ENCODE measurements at regions not wholly inside any gene's neighbourhood (a gene's known extent, or its start where the extent isn't known, plus 50 kb on each side); places are given as distances from the start of the nearest gene placed in this dataset.

GRCh38 chr11:119853581-119854360 lies 124.8 kb upstream of the NECTIN1 start:
- ATAC-seq, result no peak
- no peaks in the 10 kb centered on the region for H3K4me1 Mint-ChIP-seq
- CTCF ChIA-PET, result interaction anchor here (0.7 kb wide), 1 partner anchor 212 kb away, joined by 3 read pairs; no protein-coding TSS in a partner anchor

DNA sequence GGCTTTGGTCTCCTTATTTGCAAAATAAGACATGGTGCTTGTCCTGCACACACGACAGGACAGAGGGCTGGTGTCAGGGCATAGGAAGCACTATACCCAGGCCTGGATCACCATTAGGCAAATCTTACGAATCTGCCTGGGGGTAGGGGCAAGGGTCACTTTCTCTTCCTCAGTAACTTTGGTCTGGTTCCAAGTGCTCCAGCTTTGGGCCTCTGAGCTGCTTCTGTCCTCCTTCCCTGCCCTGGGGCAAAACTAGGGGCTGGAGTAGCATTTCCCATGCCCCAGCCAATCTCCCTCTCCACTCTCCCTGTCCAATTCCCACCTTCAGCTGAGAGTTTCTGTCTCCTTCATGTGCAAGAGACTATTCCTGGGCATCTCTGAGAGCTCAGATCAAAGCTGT lies 123.7 kb upstream of the NECTIN1 start:
- CTCF ChIA-PET, result no interaction called here

More at GRCh38 chr11:119853581-119854360, 124.8 kb upstream of the NECTIN1 start:
- DNase-seq, result no peak
- H3K4me3 Mint-ChIP-seq, result no peak overlapping the region
- H3K27ac Mint-ChIP-seq, result no peak overlapping the region
- peaks cover 14% of the 10 kb centered on the region for H3K27me3 Mint-ChIP-seq
- no peaks in the 10 kb centered on the region for H3K36me3 Mint-ChIP-seq
- no peaks in the 10 kb centered on the region for H3K9me3 Mint-ChIP-seq (ENCODE audit: low read depth)

DNA sequence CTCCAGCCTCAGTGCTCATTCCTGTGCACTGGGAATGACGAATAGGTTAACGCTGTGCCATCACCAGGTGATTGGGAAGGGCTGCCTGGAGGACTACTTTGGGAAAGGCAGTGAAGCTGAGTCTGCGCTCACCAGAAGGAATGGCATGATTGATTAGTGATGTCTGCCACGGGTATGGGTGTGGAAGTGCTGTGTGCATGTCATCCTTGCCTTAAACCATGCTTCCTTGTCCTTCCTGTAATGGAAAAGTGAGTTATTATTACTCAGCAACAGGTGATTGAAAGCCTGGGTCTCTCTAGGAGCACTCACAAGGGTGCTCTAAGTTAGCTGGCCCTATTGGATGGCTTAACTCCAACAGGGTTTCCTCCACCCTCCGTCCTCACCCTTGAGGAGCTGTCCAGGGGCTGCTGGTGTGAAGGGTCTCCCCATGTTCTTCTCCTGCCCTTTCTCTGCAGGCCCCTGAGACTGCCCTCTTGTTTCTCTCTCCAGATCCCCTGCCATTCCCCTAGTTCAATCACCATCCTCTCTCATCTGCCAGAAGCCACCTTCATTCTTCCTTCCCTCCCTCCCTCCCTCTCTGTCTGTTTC lies 121.9 kb upstream of the NECTIN1 start:
- Mint-ChIP-seq H3K4me3 (no peak overlapping the region), H3K27ac (no peak overlapping the region), H3K27me3 (peaks cover 2% of the 10 kb centered on the region), H3K36me3 (no peaks in the 10 kb centered on the region), H3K9me3 (ENCODE audit: low read depth) (no peaks in the 10 kb centered on the region), H3K4me1 (no peaks in the 10 kb centered on the region)
- ATAC-seq (no peak), DNase-seq (no peak)
- CTCF ChIA-PET, result interaction anchor here (1.0 kb wide), 1 partner anchor 121 kb away, joined by 3 read pairs; no protein-coding TSS in a partner anchor

More for the DNA sequence above, 123.7 kb upstream of the NECTIN1 start:
- Mint-ChIP-seq H3K4me3 (no peak overlapping the region), H3K27me3 (peaks cover 6% of the 10 kb centered on the region), H3K36me3 (no peaks in the 10 kb centered on the region), H3K9me3 (ENCODE audit: low read depth) (no peaks in the 10 kb centered on the region), H3K4me1 (no peaks in the 10 kb centered on the region), H3K27ac (no peak overlapping the region)
- DNase-seq (no peak), ATAC-seq (no peak)

GRCh38 chr11:119849872-119850271 lies 120.9 kb upstream of the NECTIN1 start:
- Mint-ChIP-seq H3K27ac (no peak overlapping the region), H3K36me3 (no peaks in the 10 kb centered on the region), H3K9me3 (ENCODE audit: low read depth) (no peaks in the 10 kb centered on the region), H3K27me3 (peaks cover 2% of the 10 kb centered on the region), H3K4me1 (no peaks in the 10 kb centered on the region), H3K4me3 (no peak overlapping the region)
- no peak for ATAC-seq
- CTCF ChIA-PET, result no interaction called here
- DNase-seq, result no peak

GRCh38 chr11:119847853-119848252 lies 118.9 kb upstream of the NECTIN1 start:
- ATAC-seq, result no peak
- no peak overlapping the region for H3K4me3 Mint-ChIP-seq
- no peaks in the 10 kb centered on the region for H3K9me3 Mint-ChIP-seq (ENCODE audit: low read depth)
- no peak overlapping the region for H3K27ac Mint-ChIP-seq
- CTCF ChIA-PET, result no interaction called here
- no peak for DNase-seq
- peaks cover 2% of the 10 kb centered on the region for H3K27me3 Mint-ChIP-seq
- no peaks in the 10 kb centered on the region for H3K4me1 Mint-ChIP-seq
- H3K36me3 Mint-ChIP-seq, result no peaks in the 10 kb centered on the region

GRCh38 chr11:119846374-119846773 lies 117.4 kb upstream of the NECTIN1 start:
- Mint-ChIP-seq H3K9me3 (ENCODE audit: low read depth) (no peaks in the 10 kb centered on the region), H3K4me3 (no peak overlapping the region), H3K4me1 (no peaks in the 10 kb centered on the region), H3K36me3 (no peaks in the 10 kb centered on the region), H3K27me3 (peaks cover 2% of the 10 kb centered on the region), H3K27ac (no peak overlapping the region)
- ATAC-seq (no peak), DNase-seq (no peak)
- CTCF ChIA-PET, result no interaction called here

GRCh38 chr11:119845756-119846155 lies 116.8 kb upstream of the NECTIN1 start:
- CTCF ChIA-PET, result no interaction called here
- Mint-ChIP-seq H3K27me3 (peaks cover 2% of the 10 kb centered on the region), H3K36me3 (no peaks in the 10 kb centered on the region), H3K9me3 (ENCODE audit: low read depth) (no peaks in the 10 kb centered on the region), H3K4me3 (no peak overlapping the region), H3K4me1 (no peaks in the 10 kb centered on the region), H3K27ac (no peak overlapping the region)
- ATAC-seq (no peak), DNase-seq (no peak)

DNA sequence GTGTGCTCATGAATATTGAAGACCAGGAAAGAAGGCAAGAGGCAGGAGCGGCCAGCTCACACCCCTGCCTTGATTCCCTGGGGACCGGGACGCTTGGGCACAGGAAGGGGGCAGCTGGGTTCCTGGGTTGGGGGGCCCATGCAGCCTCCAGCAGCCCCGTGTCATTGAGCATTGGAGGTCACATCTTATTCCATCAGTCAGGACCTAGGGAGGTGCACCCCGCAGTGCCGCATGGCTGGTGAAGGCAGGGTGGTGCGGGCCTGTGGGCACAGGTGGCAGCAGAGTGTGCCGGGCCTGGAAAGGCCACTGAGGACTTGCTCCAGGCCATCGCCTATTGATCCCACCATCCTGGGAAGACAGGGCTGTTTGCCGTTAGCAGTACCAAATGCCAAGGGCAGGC lies 116.3 kb upstream of the NECTIN1 start:
- DNase-seq (no peak), ATAC-seq (no peak)
- CTCF ChIA-PET, result no interaction called here
- no peak overlapping the region for H3K4me3 Mint-ChIP-seq
- H3K9me3 Mint-ChIP-seq (ENCODE audit: low read depth), result no peaks in the 10 kb centered on the region
- no peak overlapping the region for H3K27ac Mint-ChIP-seq
- H3K4me1 Mint-ChIP-seq, result no peaks in the 10 kb centered on the region
- peaks cover 2% of the 10 kb centered on the region for H3K27me3 Mint-ChIP-seq
- no peaks in the 10 kb centered on the region for H3K36me3 Mint-ChIP-seq

GRCh38 chr11:119844808-119845207 lies 115.8 kb upstream of the NECTIN1 start:
- no peaks in the 10 kb centered on the region for H3K4me1 Mint-ChIP-seq
- no peak overlapping the region for H3K4me3 Mint-ChIP-seq
- DNase-seq (no peak), ATAC-seq (no peak)
- H3K36me3 Mint-ChIP-seq, result no peaks in the 10 kb centered on the region
- peaks cover 4% of the 10 kb centered on the region for H3K27me3 Mint-ChIP-seq
- CTCF ChIA-PET, result no interaction called here
- H3K27ac Mint-ChIP-seq, result no peak overlapping the region
- no peaks in the 10 kb centered on the region for H3K9me3 Mint-ChIP-seq (ENCODE audit: low read depth)

DNA sequence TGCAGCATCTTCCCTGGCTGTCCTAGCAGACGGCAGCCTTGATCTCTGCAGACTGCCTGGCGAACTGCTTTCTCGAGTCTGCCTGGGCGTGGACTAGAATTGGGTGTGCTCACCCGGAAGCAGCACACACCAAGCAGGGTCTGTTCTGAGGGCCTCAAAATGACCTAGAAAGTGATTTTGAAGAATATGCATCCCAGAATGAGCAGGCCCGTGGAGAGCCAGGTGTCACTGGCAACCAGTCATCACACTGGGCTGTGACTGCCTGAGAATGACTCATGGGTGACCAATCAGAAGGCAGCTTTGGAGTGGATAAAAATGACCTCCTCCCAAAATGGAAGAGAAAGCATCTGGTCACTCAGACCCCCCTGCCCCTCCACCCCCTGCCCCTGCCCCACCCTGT lies 114.9 kb upstream of the NECTIN1 start:
- H3K27me3 Mint-ChIP-seq, result peaks cover 10% of the 10 kb centered on the region
- no peak overlapping the region for H3K4me3 Mint-ChIP-seq
- H3K4me1 Mint-ChIP-seq, result no peaks in the 10 kb centered on the region
- ATAC-seq (no peak), DNase-seq (no peak)
- H3K9me3 Mint-ChIP-seq (ENCODE audit: low read depth), result no peaks in the 10 kb centered on the region
- no peaks in the 10 kb centered on the region for H3K36me3 Mint-ChIP-seq
- CTCF ChIA-PET, result no interaction called here
- no peak overlapping the region for H3K27ac Mint-ChIP-seq

DNA sequence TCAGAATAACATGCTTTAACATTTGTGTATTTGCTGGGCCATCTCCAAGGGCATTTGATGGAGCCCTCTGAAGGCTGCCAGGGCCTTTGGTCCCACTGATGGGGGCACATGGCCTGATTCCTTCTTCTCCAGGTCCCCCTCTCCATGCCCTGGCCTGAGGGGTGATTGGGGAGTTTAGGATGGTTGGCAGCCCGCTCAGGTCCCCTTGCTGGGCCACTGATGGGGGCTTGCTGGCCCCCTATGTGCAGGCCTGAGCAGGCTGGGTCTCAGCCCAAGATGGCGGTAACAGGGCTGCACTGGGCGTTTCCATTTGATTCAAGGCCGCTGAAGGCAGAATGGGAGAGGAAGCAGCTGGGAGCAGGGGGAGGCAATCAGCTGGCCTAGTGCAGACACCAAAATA lies 113.7 kb upstream of the NECTIN1 start:
- Mint-ChIP-seq H3K4me1 (no peaks in the 10 kb centered on the region), H3K4me3 (no peak overlapping the region), H3K27ac (no peak overlapping the region), H3K9me3 (ENCODE audit: low read depth) (no peaks in the 10 kb centered on the region), H3K27me3 (peaks cover 11% of the 10 kb centered on the region), H3K36me3 (no peaks in the 10 kb centered on the region)
- CTCF ChIA-PET, result no interaction called here
- ATAC-seq (no peak), DNase-seq (no peak)

DNA sequence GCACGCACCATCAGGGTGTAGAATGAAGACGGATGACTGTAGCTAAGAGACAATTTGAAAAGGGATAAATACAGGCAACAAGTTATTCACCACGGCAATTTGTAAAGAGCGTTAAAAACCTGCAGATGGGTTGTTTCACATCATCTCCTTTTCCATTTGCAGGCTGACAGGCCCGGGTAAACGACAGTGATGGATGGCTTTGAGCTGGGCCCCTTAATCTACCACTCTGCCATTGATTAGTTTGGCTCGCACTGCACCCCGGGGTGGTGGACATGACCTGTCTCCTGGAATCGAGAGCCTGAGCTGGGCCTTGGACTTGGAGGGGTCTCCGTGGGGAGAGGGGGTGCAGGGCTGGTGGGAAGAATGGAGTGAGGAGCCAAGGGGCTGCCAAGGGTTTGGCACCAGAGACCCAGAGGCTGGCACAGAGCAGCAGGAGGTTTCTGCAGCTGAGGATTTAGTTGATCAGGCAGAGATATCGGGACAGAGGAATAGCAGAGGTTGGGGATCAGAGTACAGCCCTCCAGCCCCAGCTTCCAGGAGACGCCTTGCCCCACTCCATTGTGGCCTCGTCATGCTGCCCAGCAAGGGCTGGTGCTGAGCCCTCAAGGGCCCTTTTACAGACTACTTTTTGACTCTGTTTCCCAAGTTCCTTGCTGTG lies 110.6 kb upstream of the NECTIN1 start:
- Mint-ChIP-seq H3K4me3 (no peak overlapping the region), H3K27me3 (peaks cover 24% of the 10 kb centered on the region), H3K9me3 (ENCODE audit: low read depth) (no peaks in the 10 kb centered on the region), H3K27ac (no peak overlapping the region), H3K36me3 (no peaks in the 10 kb centered on the region), H3K4me1 (no peaks in the 10 kb centered on the region)
- CTCF ChIA-PET, result no interaction called here
- no peak for ATAC-seq
- DNase-seq, result no peak

DNA sequence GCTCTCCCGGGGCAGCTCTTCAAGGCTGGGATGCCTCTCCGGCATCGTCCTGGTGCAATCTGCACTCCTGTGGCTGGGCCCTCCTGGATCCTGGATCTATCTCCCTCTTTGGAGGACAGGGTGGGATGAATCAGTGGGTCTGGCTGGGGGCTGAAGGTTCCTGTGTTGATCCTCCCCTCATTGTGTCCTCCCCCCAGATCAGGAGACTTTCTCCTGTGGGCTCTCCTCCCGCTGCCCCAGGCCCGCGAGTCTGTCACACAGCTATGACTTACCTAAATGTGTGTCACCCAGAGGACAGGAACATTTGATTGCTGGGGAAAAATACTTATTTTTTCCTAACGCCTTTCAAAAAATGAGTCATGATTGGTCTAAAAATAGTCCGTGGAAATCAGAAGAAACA lies 106.8 kb upstream of the NECTIN1 start:
- CTCF ChIA-PET, result no interaction called here
- peaks cover 28% of the 10 kb centered on the region for H3K27me3 Mint-ChIP-seq
- H3K4me1 Mint-ChIP-seq, result no peaks in the 10 kb centered on the region
- no peak overlapping the region for H3K27ac Mint-ChIP-seq
- ATAC-seq (no peak), DNase-seq (no peak)
- H3K9me3 Mint-ChIP-seq (ENCODE audit: low read depth), result no peaks in the 10 kb centered on the region
- no peaks in the 10 kb centered on the region for H3K36me3 Mint-ChIP-seq
- no peak overlapping the region for H3K4me3 Mint-ChIP-seq

Data from activated CD8-positive, alpha-beta memory T cell treated with anti-CD3 and anti-CD28 coated beads, Interleukin-2, amount 10 ng/mL, durations not matched to agents 7 days and 5 days (primary cell).